GM12875 (cell line): ENCODE measurements at regions not wholly inside any gene's neighbourhood (a gene's known extent, or its start where the extent isn't known, plus 50 kb on each side); places are given as distances from the start of the nearest gene placed in this dataset.
"Not testable (repeated sequence)": the region's sequence is repeated elsewhere in the genome, so short reads cannot be mapped to it uniquely, and the experiment has no call there.

Experiments used
- H3K4me3 ChIP-seq: one replicate; pipeline ENCODE4 v1.5.1; 2011; ENCODE audit warnings: low read depth, low read length, control low read depth
- CTCF ChIP-seq: IDR thresholded peaks from 2 replicates; pipeline ENCODE4 v1.5.1; 2011; ENCODE audit warnings: low read depth, mild to moderate bottlenecking, control low read depth, inconsistent platforms, low read length, moderate library complexity, borderline replicate concordance; ENCODE audit not compliant: insufficient read depth

GRCh38 chr6:128580224-128581110, 60.1 kb upstream of the PTPRK start:
- no peak for TF ChIP-seq CTCF
- H3K4me3 ChIP-seq = no peak overlapping the region

- H3K4me3 ChIP-seq = not testable (repeated sequence)
Observed at GRCh38 chr6:128575254-128575653, 54.9 kb upstream of the PTPRK start.

GRCh38 chr6:128574402-128574801, 54.0 kb upstream of the PTPRK start:
- TF ChIP-seq CTCF = no peak
- no peak overlapping the region for H3K4me3 ChIP-seq

GRCh38 chr6:128573036-128573435, 52.6 kb upstream of the PTPRK start:
- H3K4me3 ChIP-seq = no peak overlapping the region
- TF ChIP-seq CTCF = no peak

- TF ChIP-seq CTCF = no peak
- H3K4me3 ChIP-seq = no peak overlapping the region
Observed at GRCh38 chr6:128572294-128572693, 51.9 kb upstream of the PTPRK start.

DNA sequence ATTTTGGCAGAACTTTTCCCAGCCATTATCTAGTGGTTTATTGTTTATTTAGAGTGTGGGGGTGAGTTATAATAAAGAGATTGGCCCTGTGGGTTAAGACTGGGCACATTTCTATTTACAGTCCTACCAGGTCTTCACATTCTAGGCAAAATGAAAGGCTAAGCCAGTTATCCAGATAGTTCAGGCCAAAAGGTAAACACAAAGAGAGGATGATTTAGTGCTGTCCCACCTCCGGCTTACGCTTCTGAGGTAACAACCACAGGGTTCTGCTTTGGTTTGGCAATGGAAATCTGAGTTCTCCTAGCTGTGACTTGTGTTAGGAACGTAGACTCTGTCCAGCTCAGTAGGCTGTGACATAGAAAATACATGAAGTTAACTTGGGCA, 50.3 kb upstream of the PTPRK start:
- H3K4me3 ChIP-seq = no peak overlapping the region
- TF ChIP-seq CTCF = no peak

GRCh38 chr6:128569732-128570679, 49.6 kb upstream of the PTPRK start:
- no peak for TF ChIP-seq CTCF
- H3K4me3 ChIP-seq = no peak overlapping the region
